ENCODE measurements at regions not wholly inside any gene's neighbourhood (a gene's known extent, or its start where the extent isn't known, plus 50 kb on each side); places are given as distances from the start of the nearest gene placed in this dataset.
"Not testable (repeated sequence)": the region's sequence is repeated elsewhere in the genome, so short reads cannot be mapped to it uniquely, and the experiment has no call there.

GRCh38 chr2:18266699-18267098 lies 293.8 kb downstream of the RDH14 start:
- not testable (repeated sequence) for DNase-seq (ENCODE audit: low read depth in 2 of 3, low spot score in 1 of 3)

GRCh38 chr2:18265614-18266586 lies 294.6 kb downstream of the RDH14 start:
- no peak for DNase-seq (ENCODE audit: low read depth in 2 of 3, low spot score in 1 of 3)

- DNase-seq (ENCODE audit: low read depth in 2 of 3, low spot score in 1 of 3): no peak
Measured at GRCh38 chr2:18262601-18263000, 297.9 kb downstream of the RDH14 start.

GRCh38 chr2:18253686-18254197 lies 306.7 kb downstream of the RDH14 start:
- no peak for DNase-seq (ENCODE audit: low read depth in 2 of 3, low spot score in 1 of 3)

GRCh38 chr2:18251486-18251885 lies 309.0 kb downstream of the RDH14 start:
- DNase-seq (ENCODE audit: low read depth in 2 of 3, low spot score in 1 of 3): no peak

GRCh38 chr2:18247282-18248110 lies 313.0 kb downstream of the RDH14 start:
- DNase-seq (ENCODE audit: low read depth in 2 of 3, low spot score in 1 of 3): no peak

GRCh38 chr2:18245375-18245774 lies 315.1 kb downstream of the RDH14 start:
- DNase-seq (ENCODE audit: low read depth in 2 of 3, low spot score in 1 of 3): no peak

- no peak for DNase-seq (ENCODE audit: low read depth in 2 of 3, low spot score in 1 of 3)
Measured at GRCh38 chr2:18244845-18245244, 315.6 kb downstream of the RDH14 start.

GRCh38 chr2:18243816-18244215 lies 316.6 kb downstream of the RDH14 start:
- DNase-seq (ENCODE audit: low read depth in 2 of 3, low spot score in 1 of 3): no peak

GRCh38 chr2:18242716-18243115 lies 317.7 kb downstream of the RDH14 start:
- DNase-seq (ENCODE audit: low read depth in 2 of 3, low spot score in 1 of 3): no peak

GRCh38 chr2:18238209-18238608 lies 322.2 kb downstream of the RDH14 start:
- no peak for DNase-seq (ENCODE audit: low read depth in 2 of 3, low spot score in 1 of 3)

- DNase-seq (ENCODE audit: low read depth in 2 of 3, low spot score in 1 of 3): no peak
Measured at GRCh38 chr2:18237298-18237697, 323.2 kb downstream of the RDH14 start.

- DNase-seq (ENCODE audit: low read depth in 2 of 3, low spot score in 1 of 3): no peak
Measured at GRCh38 chr2:18232731-18233438, 327.6 kb downstream of the RDH14 start.

- no peak for DNase-seq (ENCODE audit: low read depth in 2 of 3, low spot score in 1 of 3)
Measured at GRCh38 chr2:18230668-18231067, 329.8 kb downstream of the RDH14 start.

- DNase-seq (ENCODE audit: low read depth in 2 of 3, low spot score in 1 of 3): no peak
Measured at GRCh38 chr2:18219676-18220075, 340.8 kb downstream of the RDH14 start.

- no peak for DNase-seq (ENCODE audit: low read depth in 2 of 3, low spot score in 1 of 3)
Measured at GRCh38 chr2:18218160-18218933, 339.9 kb downstream of the KCNS3 start.

GRCh38 chr2:18214936-18215335 lies 336.5 kb downstream of the KCNS3 start:
- DNase-seq (ENCODE audit: low read depth in 2 of 3, low spot score in 1 of 3): no peak

GRCh38 chr2:18213986-18214385 lies 335.5 kb downstream of the KCNS3 start:
- DNase-seq (ENCODE audit: low read depth in 2 of 3, low spot score in 1 of 3): no peak

GRCh38 chr2:18209934-18210639 lies 331.6 kb downstream of the KCNS3 start:
- DNase-seq (ENCODE audit: low read depth in 2 of 3, low spot score in 1 of 3): no peak

GRCh38 chr2:18208956-18209355 lies 330.5 kb downstream of the KCNS3 start:
- no peak for DNase-seq (ENCODE audit: low read depth in 2 of 3, low spot score in 1 of 3)

Data from stimulated activated CD4-positive, alpha-beta T cell treated with anti-CD3 and anti-CD28 coated beads, Interleukin-12 subunit alpha, Interleukin-12 subunit beta, amount 100 ng/mL, for 48 hours (primary cell).